ENCODE measurements at regions not wholly inside any gene's neighbourhood (a gene's known extent, or its start where the extent isn't known, plus 50 kb on each side); places are given as distances from the start of the nearest gene placed in this dataset.

GRCh38 chr12:16949871-16950667 is 344.1 kb upstream of the LMO3 start:
- Mint-ChIP-seq H3K9me3 (peaks cover 10% of the 10 kb centered on the region), H3K36me3 (ENCODE audit: low read depth) (no peaks in the 10 kb centered on the region), H3K4me3 (no peak overlapping the region), H3K27ac (no peak overlapping the region), H3K27me3 (ENCODE audit: insufficient read depth) (no peaks in the 10 kb centered on the region), H3K4me1 (ENCODE audit: low read depth) (no peaks in the 10 kb centered on the region)
- intact Hi-C loops (cut with micrococcal nuclease) = no loop called here
- no peak for DNase-seq (ENCODE audit: low spot score)

- H3K27ac Mint-ChIP-seq = no peak overlapping the region
- H3K36me3 Mint-ChIP-seq (ENCODE audit: low read depth) = no peaks in the 10 kb centered on the region
- peaks cover 10% of the 10 kb centered on the region for H3K9me3 Mint-ChIP-seq
- H3K4me3 Mint-ChIP-seq = no peak overlapping the region
- intact Hi-C loops (cut with micrococcal nuclease) = no loop called here
- no peak for DNase-seq (ENCODE audit: low spot score)
- no peaks in the 10 kb centered on the region for H3K4me1 Mint-ChIP-seq (ENCODE audit: low read depth)
- H3K27me3 Mint-ChIP-seq (ENCODE audit: insufficient read depth) = no peaks in the 10 kb centered on the region
These were observed 343.4 kb upstream of the LMO3 start for GRCh38 chr12:16949371-16949770.

- intact Hi-C loops (cut with micrococcal nuclease) = no loop called here
- no peaks in the 10 kb centered on the region for H3K4me1 Mint-ChIP-seq (ENCODE audit: low read depth)
- no peaks in the 10 kb centered on the region for H3K9me3 Mint-ChIP-seq
- no peaks in the 10 kb centered on the region for H3K36me3 Mint-ChIP-seq (ENCODE audit: low read depth)
- H3K27me3 Mint-ChIP-seq (ENCODE audit: insufficient read depth) = no peaks in the 10 kb centered on the region
- H3K4me3 Mint-ChIP-seq = no peak overlapping the region
- H3K27ac Mint-ChIP-seq = no peak overlapping the region
- DNase-seq (ENCODE audit: low spot score) = no peak
These were observed 340.7 kb upstream of the LMO3 start for GRCh38 chr12:16946704-16947103.

DNA sequence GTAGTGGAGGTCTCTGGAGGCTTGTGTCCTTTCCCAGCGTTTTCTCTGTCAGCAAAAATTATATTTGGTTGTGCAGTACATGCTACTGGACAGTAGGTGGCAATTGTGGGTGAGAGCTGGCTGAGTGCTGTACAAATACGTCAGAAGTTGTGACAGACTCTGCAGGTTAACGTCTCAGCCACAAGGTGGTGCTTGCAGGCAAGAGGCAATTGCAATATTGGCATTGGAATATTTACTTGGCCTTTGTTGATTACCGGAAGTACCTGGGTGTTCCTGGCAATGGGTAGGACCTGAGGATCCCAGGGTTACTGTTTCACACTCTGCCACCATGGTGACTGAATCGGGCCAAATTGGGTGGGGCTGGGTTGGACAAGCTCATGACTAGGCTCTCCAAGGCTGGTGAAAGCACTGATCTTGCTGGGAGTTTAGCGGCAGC is 333.9 kb upstream of the LMO3 start:
- no peak overlapping the region for H3K27ac Mint-ChIP-seq
- H3K27me3 Mint-ChIP-seq (ENCODE audit: insufficient read depth) = no peaks in the 10 kb centered on the region
- peaks cover 21% of the 10 kb centered on the region for H3K9me3 Mint-ChIP-seq
- no peak for DNase-seq (ENCODE audit: low spot score)
- no peaks in the 10 kb centered on the region for H3K36me3 Mint-ChIP-seq (ENCODE audit: low read depth)
- no peak overlapping the region for H3K4me3 Mint-ChIP-seq
- intact Hi-C loops (cut with micrococcal nuclease) = no loop called here
- no peaks in the 10 kb centered on the region for H3K4me1 Mint-ChIP-seq (ENCODE audit: low read depth)

GRCh38 chr12:16927259-16927658 is 321.3 kb upstream of the LMO3 start:
- no peaks in the 10 kb centered on the region for H3K4me1 Mint-ChIP-seq (ENCODE audit: low read depth)
- H3K4me3 Mint-ChIP-seq = no peak overlapping the region
- no peak for DNase-seq (ENCODE audit: low spot score)
- H3K9me3 Mint-ChIP-seq = peaks cover 20% of the 10 kb centered on the region
- intact Hi-C loops (cut with micrococcal nuclease) = no loop called here
- H3K36me3 Mint-ChIP-seq (ENCODE audit: low read depth) = no peaks in the 10 kb centered on the region
- H3K27me3 Mint-ChIP-seq (ENCODE audit: insufficient read depth) = no peaks in the 10 kb centered on the region
- no peak overlapping the region for H3K27ac Mint-ChIP-seq

DNA sequence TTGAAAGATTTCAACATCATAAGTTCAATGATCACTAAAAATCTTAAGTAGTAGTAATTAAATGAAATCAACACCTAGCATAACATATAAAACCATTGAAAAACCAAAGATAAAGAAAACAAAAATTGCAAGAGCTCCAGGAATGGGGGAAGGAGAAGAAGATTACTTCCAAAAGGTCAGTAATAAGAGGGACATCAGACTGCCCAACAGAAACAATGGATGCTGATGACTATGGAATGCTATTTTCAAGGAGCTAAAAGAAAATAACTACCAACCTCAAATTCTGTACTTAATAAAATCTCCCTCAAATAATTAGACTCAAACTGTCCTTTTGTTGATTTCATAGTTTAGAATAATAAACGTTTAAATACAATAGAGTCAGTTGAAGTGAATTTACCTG is 314.5 kb upstream of the LMO3 start:
- no peaks in the 10 kb centered on the region for H3K36me3 Mint-ChIP-seq (ENCODE audit: low read depth)
- peaks cover 31% of the 10 kb centered on the region for H3K9me3 Mint-ChIP-seq
- no peak for DNase-seq (ENCODE audit: low spot score)
- intact Hi-C loops (cut with micrococcal nuclease) = no loop called here
- no peak overlapping the region for H3K27ac Mint-ChIP-seq
- H3K4me3 Mint-ChIP-seq = no peak overlapping the region
- H3K27me3 Mint-ChIP-seq (ENCODE audit: insufficient read depth) = no peaks in the 10 kb centered on the region
- H3K4me1 Mint-ChIP-seq (ENCODE audit: low read depth) = no peaks in the 10 kb centered on the region

GRCh38 chr12:16919551-16919950 is 313.6 kb upstream of the LMO3 start:
- Mint-ChIP-seq H3K27ac (no peak overlapping the region), H3K4me3 (no peak overlapping the region), H3K4me1 (ENCODE audit: low read depth) (no peaks in the 10 kb centered on the region), H3K36me3 (ENCODE audit: low read depth) (no peaks in the 10 kb centered on the region), H3K27me3 (ENCODE audit: insufficient read depth) (no peaks in the 10 kb centered on the region), H3K9me3 (peaks cover 24% of the 10 kb centered on the region)
- intact Hi-C loops (cut with micrococcal nuclease) = no loop called here
- DNase-seq (ENCODE audit: low spot score) = no peak

DNA sequence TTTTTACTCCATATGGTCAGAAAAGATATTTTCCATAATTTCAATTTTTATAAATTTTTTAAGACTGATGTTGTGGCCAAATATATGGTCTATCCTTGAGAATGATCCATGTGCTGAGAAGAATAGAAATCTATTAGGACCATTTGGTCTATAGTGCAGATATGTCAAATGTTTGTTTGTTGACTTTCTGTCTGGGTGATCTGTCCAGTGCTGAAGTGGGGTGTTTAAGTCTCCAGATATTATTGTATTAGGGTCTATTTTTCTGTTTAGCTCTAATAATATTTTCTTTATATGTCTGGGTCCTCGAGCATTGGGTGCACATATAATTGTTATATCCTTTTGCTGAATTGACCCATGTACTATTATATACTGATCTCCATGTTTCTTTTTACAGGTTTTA is 308.9 kb upstream of the LMO3 start:
- H3K4me1 Mint-ChIP-seq (ENCODE audit: low read depth) = no peaks in the 10 kb centered on the region
- H3K36me3 Mint-ChIP-seq (ENCODE audit: low read depth) = no peaks in the 10 kb centered on the region
- H3K9me3 Mint-ChIP-seq = peaks cover 18% of the 10 kb centered on the region
- intact Hi-C loops (cut with micrococcal nuclease) = no loop called here
- H3K27ac Mint-ChIP-seq = no peak overlapping the region
- DNase-seq (ENCODE audit: low spot score) = no peak
- no peaks in the 10 kb centered on the region for H3K27me3 Mint-ChIP-seq (ENCODE audit: insufficient read depth)
- H3K4me3 Mint-ChIP-seq = no peak overlapping the region

DNA sequence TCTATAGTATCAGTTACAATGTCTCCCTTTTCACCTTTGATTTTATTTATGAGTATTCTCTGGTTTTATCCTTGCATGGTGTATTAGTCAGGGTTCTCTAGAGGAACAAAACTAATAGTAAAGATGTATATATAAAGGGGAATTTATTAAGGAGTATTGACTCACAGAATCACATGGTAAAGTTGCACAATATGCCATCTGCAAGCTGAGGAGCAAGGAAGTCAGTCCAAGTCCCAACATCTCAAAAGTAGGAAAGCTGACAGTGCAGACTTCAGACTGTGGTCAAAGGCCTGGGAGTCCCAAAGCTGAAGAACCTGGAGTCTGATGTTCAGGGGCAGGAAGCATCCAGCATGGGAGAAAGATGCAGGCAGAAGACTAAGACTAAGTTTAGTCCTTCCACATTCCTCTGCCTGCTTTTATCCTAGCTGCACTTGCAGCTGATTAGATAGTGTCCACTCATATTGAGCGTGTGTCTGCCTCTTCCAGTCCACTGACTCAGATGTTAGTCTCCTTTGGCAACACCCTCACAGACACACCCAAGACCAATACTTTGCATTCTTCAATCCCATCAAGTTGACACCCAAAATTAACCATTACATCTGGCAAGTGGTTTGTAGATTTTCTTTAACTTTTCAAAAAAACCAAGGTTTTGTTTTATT is 308.0 kb upstream of the LMO3 start:
- no peaks in the 10 kb centered on the region for H3K36me3 Mint-ChIP-seq (ENCODE audit: low read depth)
- no peak for DNase-seq (ENCODE audit: low spot score)
- no peaks in the 10 kb centered on the region for H3K4me1 Mint-ChIP-seq (ENCODE audit: low read depth)
- intact Hi-C loops (cut with micrococcal nuclease) = no loop called here
- no peak overlapping the region for H3K27ac Mint-ChIP-seq
- H3K4me3 Mint-ChIP-seq = no peak overlapping the region
- H3K9me3 Mint-ChIP-seq = peaks cover 15% of the 10 kb centered on the region
- no peaks in the 10 kb centered on the region for H3K27me3 Mint-ChIP-seq (ENCODE audit: insufficient read depth)

DNA sequence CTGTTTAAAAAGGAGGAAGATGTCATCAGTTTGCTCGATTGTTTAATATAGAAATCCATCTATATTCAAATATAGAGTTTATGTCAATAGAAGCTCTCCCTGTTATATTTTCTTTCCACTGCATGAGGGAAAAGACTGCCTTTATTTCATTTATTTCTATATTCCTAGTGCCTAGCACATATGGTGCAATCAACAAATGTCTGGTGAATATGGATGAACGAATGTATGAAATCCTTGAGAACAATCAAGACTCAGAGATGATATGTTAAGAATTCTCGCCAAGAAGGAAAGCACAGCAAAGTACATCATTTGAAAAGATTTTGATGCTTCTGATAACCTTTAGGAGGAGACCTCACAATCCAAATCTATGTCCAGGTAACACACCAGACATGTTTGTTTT is 296.0 kb upstream of the LMO3 start:
- Mint-ChIP-seq H3K27ac (no peak overlapping the region), H3K36me3 (ENCODE audit: low read depth) (no peaks in the 10 kb centered on the region), H3K4me3 (no peak overlapping the region), H3K4me1 (ENCODE audit: low read depth) (no peaks in the 10 kb centered on the region), H3K9me3 (peaks cover 17% of the 10 kb centered on the region), H3K27me3 (ENCODE audit: insufficient read depth) (no peaks in the 10 kb centered on the region)
- intact Hi-C loops (cut with micrococcal nuclease) = no loop called here
- DNase-seq (ENCODE audit: low spot score) = no peak

- Mint-ChIP-seq H3K27ac (no peak overlapping the region), H3K9me3 (peaks cover 12% of the 10 kb centered on the region), H3K4me1 (ENCODE audit: low read depth) (no peaks in the 10 kb centered on the region), H3K27me3 (ENCODE audit: insufficient read depth) (no peaks in the 10 kb centered on the region), H3K36me3 (ENCODE audit: low read depth) (no peaks in the 10 kb centered on the region), H3K4me3 (no peak overlapping the region)
- no peak for DNase-seq (ENCODE audit: low spot score)
- intact Hi-C loops (cut with micrococcal nuclease) = no loop called here
These were observed 287.5 kb upstream of the LMO3 start for GRCh38 chr12:16893426-16893825.

GRCh38 chr12:16891673-16892072 is 285.7 kb upstream of the LMO3 start:
- intact Hi-C loops (cut with micrococcal nuclease) = no loop called here
- H3K4me1 Mint-ChIP-seq (ENCODE audit: low read depth) = no peaks in the 10 kb centered on the region
- DNase-seq (ENCODE audit: low spot score) = no peak
- H3K36me3 Mint-ChIP-seq (ENCODE audit: low read depth) = no peaks in the 10 kb centered on the region
- no peak overlapping the region for H3K27ac Mint-ChIP-seq
- no peaks in the 10 kb centered on the region for H3K27me3 Mint-ChIP-seq (ENCODE audit: insufficient read depth)
- H3K4me3 Mint-ChIP-seq = no peak overlapping the region
- H3K9me3 Mint-ChIP-seq = peaks cover 18% of the 10 kb centered on the region

DNA sequence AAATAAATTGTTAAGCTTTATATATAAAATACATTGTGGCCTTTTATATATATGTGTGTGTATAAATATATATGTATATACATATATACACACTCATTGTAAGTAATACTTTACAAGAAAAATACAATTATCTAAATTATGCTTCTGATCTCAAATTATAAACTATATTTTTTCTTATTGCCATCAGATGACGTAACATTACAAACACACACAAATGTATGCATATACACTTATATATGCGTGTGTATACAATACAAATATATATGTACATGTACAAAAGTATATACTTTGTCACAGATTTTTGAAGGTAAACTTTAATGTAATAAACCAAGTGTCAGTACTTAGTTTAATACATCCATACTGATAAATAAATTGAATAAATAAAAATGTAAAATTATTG is 278.9 kb upstream of the LMO3 start:
- Mint-ChIP-seq H3K4me1 (ENCODE audit: low read depth) (no peaks in the 10 kb centered on the region), H3K36me3 (ENCODE audit: low read depth) (no peaks in the 10 kb centered on the region), H3K27ac (no peak overlapping the region), H3K9me3 (peaks cover 17% of the 10 kb centered on the region), H3K27me3 (ENCODE audit: insufficient read depth) (no peaks in the 10 kb centered on the region), H3K4me3 (no peak overlapping the region)
- no peak for DNase-seq (ENCODE audit: low spot score)
- intact Hi-C loops (cut with micrococcal nuclease) = no loop called here
